Prostate gland (tissue), 2 donors: ENCODE measurements at regions not wholly inside any gene's neighbourhood (a gene's known extent, or its start where the extent isn't known, plus 50 kb on each side); places are given as distances from the start of the nearest gene placed in this dataset.

Experiments
- DNase-seq: peaks from one replicate; pipeline ENCODE4 v3.0.0-alpha.2; 2019; ENCODE audit warnings: low spot score
- H3K27ac ChIP-seq, 2 donors: fragments of 200-600 bp; sonication (generic); 2 replicates each; pipeline ENCODE4 v1.5.1; 2017 to 2019
- H3K27me3 ChIP-seq: fragments of 200-600 bp; sonication (generic); replicated peaks from 2 replicates; pipeline ENCODE4 v1.5.1; 2019; ENCODE audit not compliant: insufficient read depth
- H3K36me3 ChIP-seq, 2 donors: fragments of 200-600 bp; sonication (generic); 1 replicate in 1 of 2; 2 replicates in 1 of 2; pipeline versions ENCODE4 v1.5.1 to v1.8.1; 2017 to 2019
- H3K4me1 ChIP-seq: fragments of 200-600 bp; sonication (generic); replicated peaks from 2 replicates; pipeline ENCODE4 v1.5.1; 2019
- H3K4me3 ChIP-seq, 2 donors: fragments of 200-600 bp; sonication (generic); 2 replicates each; pipeline ENCODE4 v1.5.1; 2017 to 2019
- H3K9me3 ChIP-seq: fragments of 200-600 bp; sonication (generic); 2 replicates; pipeline ENCODE4 v1.5.1; 2017
- CTCF ChIP-seq, 4 experiments: fragments of 200-600 bp in 2 of 4; fragments of 450-650 bp in 2 of 4; sonication (generic) in 2 of 4; IDR thresholded peaks; 1 replicate in 3 of 4; 2 replicates in 1 of 4; pipeline ENCODE4 v1.5.1; 2016 to 2019; ENCODE audit warnings: antibody characterized with exemption in 4 of 4, mild to moderate bottlenecking in 2 of 4, moderate library complexity in 2 of 4
- POLR2A ChIP-seq: fragments of 450-650 bp; IDR thresholded peaks from one replicate; pipeline ENCODE4 v1.6.1; 2016; ENCODE audit warnings: antibody characterized with exemption, mild to moderate bottlenecking
- POLR2AphosphoS5 ChIP-seq: sonication (generic); formaldehyde crosslinking; IDR thresholded peaks from one replicate; pipeline ENCODE4 v1.6.1; 2017; ENCODE audit warnings: antibody characterized with exemption
- WGBS: methylation state at CpG from one replicate; pipeline ENCODE4 v1.1.5; 2018; 5-methylcytosine and 5-hydroxymethylcytosine counted together
- intact Hi-C: fragments of 100-400 bp; cut with DNase I; formaldehyde crosslinking; loops from one replicate; pipeline ENCODE4 v1.14.2; 2022

- H3K36me3 ChIP-seq: no peaks in the 10 kb centered on the region
- 93% methylated on average over 2 of the region's 2 CpGs for WGBS
- no peak for DNase-seq
- no peak overlapping the region for H3K4me3 ChIP-seq
- intact Hi-C loops: no loop called here
- no peaks in the 10 kb centered on the region for H3K4me1 ChIP-seq
- no peaks in the 10 kb centered on the region for H3K9me3 ChIP-seq
- TF ChIP-seq CTCF (IDR thresholded peaks at IDR 0.05): no peak
- no peak for TF ChIP-seq POLR2A
- TF ChIP-seq POLR2AphosphoS5: no peak
- no peaks in the 10 kb centered on the region for H3K27me3 ChIP-seq
- H3K27ac ChIP-seq: no peak overlapping the region
Observed at GRCh38 chr6:105784179-105784578, 302.0 kb upstream of the PRDM1 start.

- Histone ChIP-seq H3K27ac (no peak overlapping the region), H3K4me1 (no peaks in the 10 kb centered on the region), H3K4me3 (no peak overlapping the region), H3K9me3 (no peaks in the 10 kb centered on the region), H3K27me3 (no peaks in the 10 kb centered on the region), H3K36me3 (no peaks in the 10 kb centered on the region)
- intact Hi-C loops: no loop called here
- TF ChIP-seq CTCF (IDR thresholded peaks at IDR 0.05): no peak
- no peak for TF ChIP-seq POLR2A
- WGBS: 89% methylated on average over 8 of the region's 8 CpGs
- DNase-seq: no peak
Observed at GRCh38 chr6:105783333-105783935, 302.7 kb upstream of the PRDM1 start.

GRCh38 chr6:105781915-105782314, 304.2 kb upstream of the PRDM1 start:
- WGBS: 84% methylated on average over 3 of the region's 3 CpGs
- H3K4me3 ChIP-seq: no peak overlapping the region
- H3K4me1 ChIP-seq: no peaks in the 10 kb centered on the region
- no peaks in the 10 kb centered on the region for H3K9me3 ChIP-seq
- no peak for DNase-seq
- intact Hi-C loops: no loop called here
- TF ChIP-seq POLR2A: no peak
- TF ChIP-seq CTCF (IDR thresholded peaks at IDR 0.05): no peak
- no peak for TF ChIP-seq POLR2AphosphoS5
- no peak overlapping the region for H3K27ac ChIP-seq
- H3K36me3 ChIP-seq: no peaks in the 10 kb centered on the region
- H3K27me3 ChIP-seq: no peaks in the 10 kb centered on the region

- TF ChIP-seq CTCF (IDR thresholded peaks at IDR 0.05) (no peak), POLR2AphosphoS5 (no peak), POLR2A (no peak)
- 90% methylated on average over 7 of the region's 7 CpGs for WGBS
- intact Hi-C loops: no loop called here
Observed at GRCh38 chr6:105781248-105781647, 304.9 kb upstream of the PRDM1 start.

GRCh38 chr6:105780146-105780860, 305.8 kb upstream of the PRDM1 start:
- H3K9me3 ChIP-seq: no peaks in the 10 kb centered on the region
- intact Hi-C loops: no loop called here
- H3K4me1 ChIP-seq: no peaks in the 10 kb centered on the region
- no peak overlapping the region for H3K4me3 ChIP-seq
- WGBS: 91% methylated on average over 12 of the region's 12 CpGs
- TF ChIP-seq CTCF (IDR thresholded peaks at IDR 0.05) (no peak), POLR2AphosphoS5 (no peak), POLR2A (no peak)
- no peak for DNase-seq
- no peaks in the 10 kb centered on the region for H3K27me3 ChIP-seq
- no peak overlapping the region for H3K27ac ChIP-seq
- H3K36me3 ChIP-seq: no peaks in the 10 kb centered on the region

More at GRCh38 chr6:105781248-105781647, 304.9 kb upstream of the PRDM1 start:
- Histone ChIP-seq H3K27me3 (no peaks in the 10 kb centered on the region), H3K4me1 (no peaks in the 10 kb centered on the region), H3K27ac (no peak overlapping the region), H3K36me3 (no peaks in the 10 kb centered on the region), H3K4me3 (no peak overlapping the region), H3K9me3 (no peaks in the 10 kb centered on the region)
- no peak for DNase-seq
